Hypothalamus (tissue), 51 donors: ENCODE measurements at regions not wholly inside any gene's neighbourhood (a gene's known extent, or its start where the extent isn't known, plus 50 kb on each side); places are given as distances from the start of the nearest gene placed in this dataset.
"Not testable (repeated sequence)": the region's sequence is repeated elsewhere in the genome, so short reads cannot be mapped to it uniquely, and the experiment has no call there.

ENCODE experiments used
- DNase-seq, 51 donors: peaks; one replicate each; lab custom pipeline; 2025; lab: John Stamatoyannopoulos, UW

DNA sequence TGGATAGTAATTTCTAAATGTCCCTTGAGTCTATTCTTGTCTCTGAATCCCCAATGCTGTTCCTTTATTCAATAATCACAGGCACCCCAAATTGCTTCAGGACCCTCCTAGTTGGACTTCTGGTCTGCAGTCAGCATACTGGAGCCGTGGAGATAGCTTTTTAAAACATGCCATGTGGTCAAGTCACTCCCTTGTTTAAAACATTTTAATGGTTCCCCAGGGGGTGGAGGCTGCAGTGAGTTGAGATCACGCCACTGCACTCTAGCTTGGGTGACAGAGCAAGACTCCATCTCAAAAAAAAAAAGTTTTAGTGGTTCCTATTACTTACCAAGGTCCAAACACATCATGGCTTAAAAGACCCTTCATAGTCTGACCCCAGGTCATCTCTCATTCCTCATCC lies 220.3 kb downstream of the ADAMTS15 start:
- DNase-seq = no peak

DNA sequence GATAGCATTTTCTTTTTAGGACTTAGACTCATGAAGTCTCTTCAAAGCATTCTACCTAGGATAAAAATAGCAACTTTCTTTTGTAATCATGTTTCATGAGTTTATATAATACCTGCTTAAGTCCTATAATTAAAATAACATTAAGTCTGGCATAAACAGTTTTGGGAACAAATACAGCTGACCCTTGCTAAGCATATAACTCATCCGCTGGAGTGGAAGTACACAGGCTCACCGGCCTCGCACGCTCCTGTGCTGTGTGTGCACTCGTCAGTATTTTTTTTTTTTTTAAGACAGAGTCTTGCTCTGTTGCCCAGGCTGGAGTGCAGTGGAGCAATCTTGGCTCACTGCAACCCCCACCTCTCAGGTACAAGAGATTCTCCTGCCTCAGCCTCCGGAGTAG lies 221.8 kb downstream of the ADAMTS15 start:
- no peak for DNase-seq

DNA sequence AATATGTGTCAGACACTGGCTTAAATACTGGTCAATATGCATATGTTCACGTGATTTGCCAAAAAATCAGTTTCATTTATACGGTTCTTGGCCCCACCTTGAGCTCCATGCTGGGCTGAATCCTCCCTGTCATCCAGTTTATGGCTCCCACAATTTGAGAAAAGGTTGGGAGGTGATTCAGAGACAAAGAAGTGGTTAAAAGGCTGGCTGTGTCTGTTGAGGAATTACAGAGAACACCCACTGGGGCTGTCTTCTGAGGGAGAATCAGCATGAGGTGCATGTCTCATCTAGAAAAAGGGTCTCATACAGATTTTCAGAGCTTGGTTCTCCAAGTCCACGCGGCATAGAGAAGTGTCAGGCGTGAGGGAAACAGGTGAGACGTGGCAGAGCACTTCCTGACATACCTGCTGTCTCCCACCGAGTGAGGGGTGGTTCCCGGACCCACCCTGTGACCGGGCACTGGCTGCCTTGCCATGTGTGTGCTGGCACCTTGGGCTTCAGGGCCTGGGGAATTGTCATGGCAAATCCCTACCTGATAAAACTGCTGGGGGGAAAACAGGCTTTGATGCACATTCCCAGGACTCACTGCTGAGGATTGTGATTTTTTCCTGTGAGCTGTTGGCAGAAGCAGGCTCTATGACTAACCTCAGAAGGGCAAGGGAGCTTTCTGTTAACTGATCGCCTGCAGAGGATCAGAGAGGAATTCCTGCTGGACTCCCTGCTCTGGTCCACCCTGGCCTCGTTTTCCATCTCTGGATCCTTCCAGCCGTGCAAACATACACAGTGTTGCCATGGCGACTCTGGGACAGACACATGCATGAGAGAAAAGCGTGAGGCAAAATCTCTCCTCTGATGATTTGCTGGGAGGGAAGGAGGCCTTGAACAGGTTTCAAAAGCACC lies 223.6 kb downstream of the ADAMTS15 start:
- DNase-seq = peak in 15 of 51 donors; percentile 3 to 64 (median 28)

DNA sequence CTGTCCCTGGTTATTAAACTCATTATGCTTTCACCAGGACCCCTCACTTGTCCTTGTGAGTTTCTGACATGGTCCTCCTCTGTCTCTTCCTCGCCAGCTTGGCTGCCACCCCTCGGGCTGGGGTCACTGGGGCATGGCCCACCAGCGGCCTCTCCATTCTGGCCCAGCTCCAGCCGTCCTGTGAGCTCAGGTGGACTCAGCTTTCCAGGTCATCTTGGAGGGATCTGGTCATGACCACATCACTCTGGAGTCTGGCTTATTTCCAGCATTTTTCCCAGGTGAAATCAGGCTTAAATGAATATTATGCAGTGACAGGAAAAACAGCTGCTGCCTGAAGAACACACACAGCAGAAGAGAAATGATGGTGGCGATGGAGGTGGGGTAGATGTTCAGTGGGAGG lies 224.5 kb downstream of the ADAMTS15 start:
- no peak for DNase-seq

DNA sequence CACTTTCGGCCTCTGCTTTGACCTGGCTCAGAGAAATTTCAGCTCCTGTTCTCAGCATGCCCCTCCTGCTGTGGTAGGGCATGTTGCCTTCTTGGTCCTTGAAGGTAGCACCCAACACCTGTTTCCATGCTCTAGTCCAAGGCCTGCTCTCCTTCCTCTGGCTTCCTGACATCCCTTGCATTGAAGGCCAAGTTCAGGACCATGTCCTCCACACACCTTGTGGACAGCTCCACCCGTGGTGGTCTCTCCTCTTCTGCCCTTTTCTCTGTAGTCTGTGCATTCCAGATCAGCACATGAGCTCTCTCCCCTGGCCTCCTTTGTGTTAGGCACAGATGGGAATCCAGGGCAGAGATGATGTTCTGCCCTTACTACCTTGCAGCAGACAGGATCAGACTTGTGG lies 225.3 kb downstream of the ADAMTS15 start:
- no peak for DNase-seq

DNA sequence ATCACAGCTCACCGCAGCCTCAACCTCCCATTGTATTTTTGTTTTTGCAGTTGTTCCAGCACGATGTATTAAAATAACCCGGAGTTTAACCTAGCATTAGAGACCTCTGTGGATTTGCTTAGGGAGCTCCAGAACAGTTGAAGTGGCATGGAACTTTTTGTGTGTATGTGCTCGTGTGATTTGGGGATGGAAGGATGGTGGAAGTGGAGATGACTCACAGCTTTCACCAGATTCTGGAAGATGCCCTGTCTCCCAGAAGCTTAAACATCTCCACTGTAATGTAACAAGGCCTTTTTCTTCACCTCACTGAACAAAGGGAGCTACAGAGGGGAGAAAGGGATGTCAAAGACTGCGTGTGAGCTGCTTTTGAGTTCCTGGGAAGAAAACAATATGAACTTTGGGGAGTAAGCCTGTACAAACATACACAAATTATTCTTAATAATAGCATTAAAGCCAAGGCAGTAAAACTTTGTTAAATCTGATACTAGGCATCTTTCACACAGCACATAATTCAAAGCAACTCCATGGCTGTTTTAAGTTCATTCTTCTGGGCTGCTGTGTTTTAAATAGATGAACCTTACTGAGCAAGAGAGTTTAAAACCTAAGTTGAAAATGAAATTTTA lies 226.4 kb downstream of the ADAMTS15 start:
- DNase-seq = no peak

DNA sequence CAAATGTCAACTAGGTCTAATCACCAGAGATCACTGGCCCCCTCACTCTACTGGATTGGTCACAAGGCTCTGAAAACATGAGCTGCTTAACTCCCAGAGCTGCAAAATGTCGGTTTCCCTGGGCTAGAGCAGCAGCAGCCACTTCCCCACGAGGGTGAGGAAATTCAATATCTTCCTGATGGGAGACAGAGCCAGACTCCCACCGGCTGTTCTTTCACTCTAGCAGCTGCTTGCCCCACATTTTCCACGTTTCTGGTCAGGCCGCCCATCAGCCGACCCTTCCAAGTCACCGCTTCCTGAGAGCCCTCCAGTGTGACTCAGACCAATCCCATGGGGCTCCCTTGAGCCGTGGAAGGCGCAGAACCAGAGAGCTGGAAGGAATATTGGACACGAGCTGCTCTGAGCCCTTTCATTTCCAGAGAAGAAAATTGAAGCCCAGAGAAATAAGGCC lies 227.0 kb downstream of the ADAMTS15 start:
- no peak for DNase-seq

DNA sequence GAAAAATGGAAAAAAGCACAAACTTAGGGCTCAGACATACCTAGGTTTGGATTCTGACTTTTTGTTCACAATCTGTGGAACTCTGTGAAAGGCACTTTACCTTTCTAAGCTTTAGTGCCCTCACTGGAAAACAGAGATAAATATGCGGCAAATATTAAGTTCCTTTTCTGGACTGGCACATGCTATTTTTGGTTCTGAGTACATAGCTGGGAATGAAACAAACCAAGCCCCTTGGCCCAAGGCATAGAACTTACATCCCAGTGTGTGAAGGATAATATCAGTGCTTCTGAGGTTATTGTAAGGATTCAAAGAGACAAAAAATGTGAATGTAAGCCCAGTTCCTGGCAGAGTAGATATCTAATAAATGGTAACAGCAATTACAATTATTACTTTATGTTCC lies 227.5 kb downstream of the ADAMTS15 start:
- no peak for DNase-seq

DNA sequence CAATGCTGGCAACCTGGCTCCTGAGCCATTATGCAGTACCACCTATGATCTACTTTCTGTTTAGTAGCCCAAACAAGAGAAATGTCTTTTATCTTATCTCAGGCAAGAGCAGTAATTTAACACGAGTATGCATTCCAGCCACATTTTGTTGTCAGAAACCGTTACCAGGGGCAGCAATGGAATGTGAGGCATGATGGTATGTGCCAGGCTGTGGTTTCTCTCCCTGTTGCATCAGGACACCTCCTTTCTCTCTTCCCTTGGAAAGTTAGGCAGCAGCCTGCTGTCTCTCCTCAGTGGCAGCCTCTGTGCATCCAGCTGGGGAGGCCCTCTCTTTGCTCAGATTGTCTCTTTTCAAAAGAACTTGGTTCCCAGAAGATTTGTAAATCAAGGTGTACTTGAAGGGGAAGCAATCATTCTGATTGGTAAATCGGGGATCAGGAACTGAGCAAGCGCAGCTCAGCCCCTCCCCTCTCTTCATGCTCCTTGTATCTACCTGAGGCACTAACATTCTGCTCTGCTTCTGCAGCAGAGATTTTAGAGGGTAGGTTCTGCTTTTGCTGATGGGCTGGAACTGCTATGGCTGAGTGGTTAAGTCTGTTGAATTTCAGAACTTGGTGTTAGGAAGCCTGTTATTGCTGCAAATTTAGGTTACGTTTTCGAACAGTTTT lies 229.2 kb downstream of the ADAMTS15 start:
- no peak for DNase-seq

DNA sequence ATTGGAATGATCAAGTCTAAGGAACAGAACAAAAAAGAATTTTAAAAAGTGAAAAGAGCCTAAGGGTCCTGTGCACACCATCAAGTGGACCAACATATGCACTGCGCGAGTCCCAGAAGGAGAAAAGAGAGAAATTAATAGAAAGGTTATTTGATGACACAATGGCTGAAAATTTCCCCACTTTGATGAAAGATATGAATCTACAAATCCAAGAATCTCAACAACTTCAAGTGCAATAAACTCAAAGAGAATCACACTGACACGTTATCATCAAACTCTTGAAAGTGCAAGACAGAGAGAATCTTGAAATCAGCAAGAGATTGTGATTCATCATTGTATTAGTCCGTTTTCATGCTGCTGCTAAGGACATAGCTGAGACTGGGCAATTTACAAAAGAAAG lies 230.8 kb downstream of the ADAMTS15 start:
- no peak for DNase-seq

DNA sequence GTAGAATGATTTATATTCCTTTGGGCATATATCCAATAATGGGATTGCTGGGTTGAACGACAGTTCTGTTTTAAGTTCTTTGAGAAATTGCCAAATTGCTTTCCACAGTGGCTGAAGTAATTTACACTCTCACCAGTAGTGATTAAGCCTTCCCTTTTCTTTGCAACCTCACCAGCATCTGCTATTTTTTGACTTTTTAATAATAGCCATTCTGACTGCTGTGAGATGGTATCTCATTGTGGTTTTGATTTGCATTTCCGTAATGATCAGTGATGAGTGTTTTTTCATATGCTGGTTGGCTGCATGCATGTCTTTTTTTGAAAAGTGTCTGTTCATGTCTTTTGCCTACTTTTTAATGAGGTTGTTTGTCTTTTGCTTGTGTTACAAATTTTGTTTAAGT lies 233.8 kb downstream of the SNX19 start:
- not testable (repeated sequence) for DNase-seq

DNA sequence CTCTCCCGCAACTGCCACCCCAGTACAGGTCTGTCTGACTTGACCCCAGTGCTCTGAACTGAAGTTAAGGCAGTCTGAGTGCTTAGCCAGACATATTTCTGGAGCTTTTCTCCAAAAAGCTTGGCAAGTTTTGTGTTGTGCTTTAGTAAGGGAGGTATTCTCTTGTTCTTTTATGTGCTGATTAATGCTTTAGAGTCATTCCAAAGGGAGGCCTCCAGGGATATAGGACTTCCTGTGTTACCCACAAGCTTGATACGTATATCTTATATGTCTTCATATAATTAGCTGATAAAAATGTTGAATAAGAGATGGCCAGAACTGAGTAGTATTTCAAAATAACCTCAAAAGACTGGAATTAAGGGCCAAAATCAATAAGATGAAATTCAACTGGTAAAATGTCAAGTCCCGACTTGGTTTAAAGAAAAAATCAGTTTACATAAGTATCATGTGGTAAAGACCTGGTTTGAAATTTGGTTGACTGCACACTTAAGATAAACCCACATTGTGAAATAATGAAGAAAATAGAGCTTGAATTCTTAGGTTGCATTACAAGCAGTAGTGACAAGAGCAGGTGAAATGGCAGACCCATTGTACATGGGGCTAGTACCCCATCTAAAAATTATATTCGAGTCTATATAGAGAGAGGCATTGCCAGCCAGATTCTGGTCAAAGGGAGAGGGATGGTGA lies 226.9 kb downstream of the SNX19 start:
- no peak for DNase-seq

DNA sequence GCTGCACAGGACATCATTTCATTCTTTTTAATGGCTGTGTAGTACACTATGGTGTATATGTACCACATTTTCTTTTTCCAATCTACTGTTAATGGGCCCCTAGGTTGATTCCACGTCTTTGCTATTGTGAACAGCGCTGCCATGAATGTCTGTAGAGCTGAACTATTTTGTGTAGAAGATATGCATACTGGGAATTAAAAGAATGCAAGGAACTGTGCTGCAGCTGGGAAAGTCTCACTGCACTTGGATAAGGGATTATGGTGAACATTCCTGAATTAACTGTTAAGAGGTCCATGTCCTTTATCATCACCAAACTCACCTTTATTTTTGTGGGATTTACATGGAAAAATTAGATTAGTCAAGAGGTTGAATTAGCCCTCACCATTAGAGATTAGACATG lies 224.7 kb downstream of the SNX19 start:
- DNase-seq = no peak

DNA sequence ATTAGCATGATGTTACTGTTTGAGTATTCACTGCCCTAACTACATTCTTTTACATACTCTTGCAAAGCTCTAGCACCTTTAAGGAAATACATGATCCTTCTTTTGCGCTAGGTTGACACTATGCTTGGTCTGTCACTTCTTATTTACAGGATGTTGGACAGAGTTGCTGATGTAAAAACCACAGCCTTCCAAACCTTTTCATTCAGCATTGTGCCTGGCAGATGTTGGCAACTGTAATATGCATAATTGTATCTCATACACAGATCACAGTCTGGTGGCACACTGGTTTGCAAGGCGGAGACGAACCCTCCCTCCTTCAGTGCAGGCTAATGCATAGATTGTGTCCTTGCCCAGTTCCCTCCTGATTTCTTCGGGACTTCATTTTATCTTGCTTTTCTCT lies 224.1 kb downstream of the SNX19 start:
- DNase-seq = no peak

DNA sequence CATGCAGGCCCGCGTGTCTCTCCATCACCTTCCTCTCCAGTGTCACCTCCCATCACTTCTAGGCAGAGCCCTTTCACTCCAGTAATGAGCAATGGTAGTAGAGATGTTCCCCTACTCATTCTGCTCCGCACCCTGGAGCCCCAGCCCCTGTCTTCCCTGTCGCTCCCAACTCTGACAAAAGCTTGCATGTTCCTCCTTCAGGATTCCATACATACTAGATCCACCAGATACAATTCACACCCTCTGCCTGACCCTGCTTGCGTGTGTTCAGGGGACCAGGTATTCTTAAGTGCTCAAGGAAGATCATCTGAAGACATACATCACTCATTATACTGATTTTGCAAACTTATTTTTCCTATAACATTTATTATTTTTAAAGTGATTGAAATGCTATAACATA lies 222.7 kb downstream of the SNX19 start:
- DNase-seq = no peak

DNA sequence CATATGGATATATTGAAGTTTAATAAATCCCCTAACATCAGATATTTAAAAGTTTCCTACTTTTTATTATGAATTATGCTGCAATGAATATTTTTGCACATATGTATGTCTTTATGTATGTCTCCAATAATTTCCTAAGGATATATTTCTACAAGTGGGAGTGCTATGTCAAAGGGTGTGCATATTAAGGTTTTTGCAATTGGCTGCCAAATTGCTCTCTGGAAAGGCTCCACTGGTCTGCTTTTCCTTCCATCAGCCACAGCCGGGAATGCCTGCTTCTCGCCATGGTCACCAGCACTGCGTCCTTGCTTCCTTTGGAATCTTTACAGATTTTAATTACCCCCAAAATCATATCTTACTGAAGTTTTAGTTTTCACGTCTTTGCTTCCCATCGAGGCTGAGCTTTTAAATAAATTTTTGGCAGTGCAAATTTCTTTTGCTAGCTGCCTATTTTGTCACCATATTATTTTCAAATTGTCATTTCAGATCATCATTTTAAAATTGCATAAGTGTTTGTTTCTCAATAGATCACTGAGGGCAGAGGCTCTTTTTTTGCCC lies 221.7 kb downstream of the SNX19 start:
- no peak for DNase-seq

DNA sequence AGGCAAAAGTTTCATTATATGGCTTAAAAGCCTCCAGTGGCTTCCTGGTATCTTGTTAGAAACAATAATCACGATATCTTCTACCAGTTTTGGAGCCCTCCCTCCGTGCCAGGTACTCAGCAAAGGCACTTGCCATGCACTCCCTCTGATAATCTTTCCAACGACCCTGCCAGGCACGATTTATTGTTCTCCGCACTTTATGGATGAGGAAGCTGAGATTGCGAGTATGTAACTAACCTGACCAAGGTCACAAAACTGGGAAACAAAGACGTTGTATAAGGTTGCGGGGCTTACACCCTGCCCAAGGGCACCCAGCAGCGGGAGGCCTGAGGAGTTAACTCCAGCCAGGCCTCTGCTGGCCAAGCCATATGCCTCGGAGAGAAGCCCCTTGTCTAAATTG lies 218.1 kb downstream of the SNX19 start:
- no peak for DNase-seq

DNA sequence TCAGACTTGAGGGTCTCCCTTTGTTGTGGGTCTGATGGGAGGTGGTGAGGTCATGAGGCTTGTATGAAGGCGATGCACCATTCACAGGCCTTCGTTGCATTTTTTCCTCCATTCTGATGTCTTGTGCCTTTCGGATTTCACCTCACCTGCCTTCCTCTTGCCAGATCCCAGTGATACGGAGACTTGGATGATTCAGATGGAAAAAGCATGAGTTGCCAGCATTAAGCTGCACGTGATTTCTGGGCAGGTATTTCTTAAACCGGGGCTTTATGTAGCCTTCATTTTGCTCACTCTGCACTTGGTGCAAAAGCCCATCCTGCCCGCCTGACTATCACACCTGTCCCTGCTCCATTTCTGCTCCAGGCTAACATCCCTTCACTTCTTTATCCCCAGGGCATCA lies 216.7 kb downstream of the SNX19 start:
- DNase-seq = no peak

DNA sequence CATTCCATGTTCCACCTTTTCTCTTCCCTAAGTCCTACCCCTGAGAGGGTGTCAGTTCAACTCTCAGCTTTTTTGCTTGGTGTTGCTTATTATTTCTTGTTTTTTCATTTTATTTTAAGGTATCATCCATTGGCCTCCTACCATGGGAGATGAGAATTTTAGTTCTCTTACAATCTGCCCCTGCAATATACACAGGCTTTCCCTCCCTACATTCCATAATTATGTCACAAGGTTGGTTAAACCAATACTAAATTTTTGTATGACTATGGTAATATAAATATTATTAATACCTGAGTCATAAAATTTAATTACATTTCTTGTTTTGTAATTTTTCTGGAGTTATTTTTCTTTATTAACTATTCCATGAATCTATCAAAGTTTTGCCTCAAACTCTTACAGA lies 216.2 kb downstream of the SNX19 start:
- DNase-seq = no peak

DNA sequence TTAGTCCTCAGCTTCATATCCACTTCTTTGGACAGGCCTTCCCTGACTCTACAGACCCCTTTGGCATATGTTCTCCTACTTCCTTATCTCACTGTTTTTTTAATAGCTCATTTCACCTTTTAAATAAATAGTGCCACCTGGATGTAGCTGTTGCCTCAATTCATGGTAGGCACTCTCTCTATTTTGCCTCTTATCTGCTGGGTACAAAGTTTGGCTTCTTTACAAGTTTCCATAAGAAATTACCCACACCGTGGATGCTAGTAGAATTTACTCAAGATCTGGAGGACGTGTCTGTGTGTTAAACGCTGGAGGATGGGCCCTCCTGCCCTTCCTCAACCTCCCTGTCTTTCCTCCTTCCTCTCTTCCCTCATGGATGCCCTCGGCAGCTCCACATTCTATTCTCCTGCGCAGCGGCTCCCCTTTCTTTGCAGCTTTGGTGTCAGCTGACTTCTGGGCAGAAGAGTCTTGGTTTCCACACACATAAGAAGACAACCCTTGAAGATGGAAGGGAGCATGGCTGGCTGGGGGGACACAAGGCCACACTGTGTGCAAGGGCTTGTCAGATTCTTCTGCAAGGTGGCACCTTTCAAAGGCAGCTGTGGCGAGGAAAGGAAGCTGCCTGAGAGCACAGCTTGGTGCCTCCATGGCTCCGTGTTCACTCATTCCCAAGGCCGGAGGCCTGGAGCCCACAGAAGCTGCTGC lies 212.6 kb downstream of the SNX19 start:
- no peak for DNase-seq
